Neural progenitor cell (in vitro differentiated cells): ENCODE measurements at regions not wholly inside any gene's neighbourhood (a gene's known extent, or its start where the extent isn't known, plus 50 kb on each side); places are given as distances from the start of the nearest gene placed in this dataset.

Experiments used
- DNase-seq: peaks from one replicate; pipeline ENCODE4 v3.0.0-alpha.2; 2016; ENCODE audit warnings: low spot score
- H2AFZ ChIP-seq: fragments of 200-600 bp; sonication (generic); replicated peaks from 2 replicates; pipeline ENCODE4 v1.6.1; 2016; ENCODE audit warnings: antibody characterized with exemption
- H3F3A ChIP-seq: fragments of 200-600 bp; sonication (generic); 2 replicates; pipeline ENCODE4 v1.6.1; 2016; ENCODE audit warnings: antibody characterized with exemption, low read depth
- H3K27ac ChIP-seq: fragments of 200-600 bp; sonication (generic); 2 replicates; pipeline ENCODE4 v1.5.1; 2016; ENCODE audit warnings: mild to moderate bottlenecking
- H3K27me3 ChIP-seq: fragments of 200-600 bp; sonication (generic); 2 replicates; pipeline ENCODE4 v1.6.1; 2016; ENCODE audit warnings: mild to moderate bottlenecking, moderate library complexity
- H3K36me3 ChIP-seq: fragments of 200-600 bp; sonication (generic); 2 replicates; pipeline ENCODE4 v1.5.1; 2016
- H3K4me1 ChIP-seq: fragments of 200-600 bp; sonication (generic); 2 replicates; pipeline ENCODE4 v1.6.1; 2016; ENCODE audit warnings: mixed run types
- H3K4me2 ChIP-seq: fragments of 200-600 bp; sonication (generic); 2 replicates; pipeline ENCODE4 v1.6.1; 2016
- H3K4me3 ChIP-seq: fragments of 200-600 bp; sonication (generic); 2 replicates; pipeline ENCODE4 v1.5.1; 2016
- H3K79me2 ChIP-seq: fragments of 200-600 bp; sonication (generic); 2 replicates; pipeline ENCODE4 v1.6.1; 2016; ENCODE audit warnings: low read depth
- H3K9ac ChIP-seq: fragments of 200-600 bp; sonication (generic); 2 replicates; pipeline ENCODE4 v1.6.1; 2016
- H3K9me3 ChIP-seq: fragments of 200-600 bp; sonication (generic); 2 replicates; pipeline ENCODE4 v1.5.1; 2016; ENCODE audit warnings: low read depth
- H4K20me1 ChIP-seq: fragments of 200-600 bp; sonication (generic); 2 replicates; pipeline ENCODE4 v1.6.1; 2016; ENCODE audit warnings: low read depth
- H3K27ac Mint-ChIP-seq: 3 replicates; pipeline ENCODE4 v1.8.0; 2021; ENCODE audit warnings: mixed read lengths
- H3K27me3 Mint-ChIP-seq: 2 replicates; pipeline ENCODE4 v1.8.0; 2022; ENCODE audit warnings: low read depth, mild to moderate bottlenecking, inconsistent platforms, moderate library complexity, mixed read lengths; ENCODE audit not compliant: insufficient read depth
- H3K36me3 Mint-ChIP-seq: 3 replicates; pipeline ENCODE4 v1.8.0; 2021; ENCODE audit warnings: mixed read lengths
- H3K4me1 Mint-ChIP-seq: 3 replicates; pipeline ENCODE4 v1.8.0; 2021; ENCODE audit warnings: mixed read lengths
- H3K4me3 Mint-ChIP-seq: 3 replicates; pipeline ENCODE4 v1.8.0; 2021; ENCODE audit warnings: mild to moderate bottlenecking, moderate library complexity, mixed read lengths
- H3K9me3 Mint-ChIP-seq: 3 replicates; pipeline ENCODE4 v1.8.0; 2020; ENCODE audit warnings: mixed read lengths
- EZH2 ChIP-seq: fragments of 200-600 bp; sonication (generic); IDR thresholded peaks from 2 replicates; pipeline ENCODE4 v1.6.1; 2017; ENCODE audit warnings: antibody characterized with exemption, mild to moderate bottlenecking, moderate library complexity
- EZH2phosphoT487 ChIP-seq: fragments of 200-600 bp; sonication (generic); IDR thresholded peaks from 2 replicates; pipeline ENCODE4 v1.6.1; 2017; ENCODE audit warnings: antibody characterized with exemption
- TF ChIP-seq, protein P1 (sequence below): fragments of 200-600 bp; sonication (generic); IDR thresholded peaks from 2 replicates; pipeline ENCODE4 v1.5.1; 2017; ENCODE audit warnings: antibody characterized with exemption, mild to moderate bottlenecking

DNA sequence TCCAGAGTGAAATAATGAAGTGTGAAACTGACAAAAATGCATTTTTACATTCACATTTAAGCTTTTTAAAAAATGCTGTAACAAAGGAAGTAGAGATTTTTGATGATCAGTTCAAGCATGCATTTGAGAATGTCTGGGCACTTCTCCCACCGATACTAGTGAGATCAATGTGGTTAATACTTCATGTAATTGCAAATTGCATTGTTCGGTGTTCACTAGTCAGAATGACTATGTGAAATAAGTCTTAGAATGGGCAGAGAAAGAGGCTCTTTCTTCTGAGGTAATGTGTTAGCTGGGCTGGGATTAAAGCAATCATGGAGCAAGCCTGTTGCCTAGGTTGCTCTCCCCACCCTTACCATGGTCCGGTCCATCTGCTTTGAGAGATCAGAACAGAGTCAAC lies 587.0 kb upstream of the GRM7 start:
- Histone ChIP-seq H3K9me3 (peaks cover 5% of the 10 kb centered on the region), H3K9ac (no peak overlapping the region), H4K20me1 (no peaks in the 10 kb centered on the region), H3K27me3 (no peaks in the 10 kb centered on the region), H3K27ac (no peak overlapping the region), H3F3A (no peaks in the 10 kb centered on the region), H3K4me2 (no peak overlapping the region), H3K79me2 (no peaks in the 10 kb centered on the region), H3K4me3 (no peak overlapping the region), H2AFZ (no peak overlapping the region), H3K36me3 (no peaks in the 10 kb centered on the region), H3K4me1 (no peaks in the 10 kb centered on the region)
- no peak overlapping the region for H3K4me3 Mint-ChIP-seq
- H3K9me3 Mint-ChIP-seq: peaks cover 5% of the 10 kb centered on the region
- peaks cover 2% of the 10 kb centered on the region for H3K36me3 Mint-ChIP-seq
- H3K4me1 Mint-ChIP-seq: no peaks in the 10 kb centered on the region
- no peak overlapping the region for H3K27ac Mint-ChIP-seq
- no peak for DNase-seq
- TF ChIP-seq EZH2phosphoT487: no peak
- TF ChIP-seq, protein P1, sequence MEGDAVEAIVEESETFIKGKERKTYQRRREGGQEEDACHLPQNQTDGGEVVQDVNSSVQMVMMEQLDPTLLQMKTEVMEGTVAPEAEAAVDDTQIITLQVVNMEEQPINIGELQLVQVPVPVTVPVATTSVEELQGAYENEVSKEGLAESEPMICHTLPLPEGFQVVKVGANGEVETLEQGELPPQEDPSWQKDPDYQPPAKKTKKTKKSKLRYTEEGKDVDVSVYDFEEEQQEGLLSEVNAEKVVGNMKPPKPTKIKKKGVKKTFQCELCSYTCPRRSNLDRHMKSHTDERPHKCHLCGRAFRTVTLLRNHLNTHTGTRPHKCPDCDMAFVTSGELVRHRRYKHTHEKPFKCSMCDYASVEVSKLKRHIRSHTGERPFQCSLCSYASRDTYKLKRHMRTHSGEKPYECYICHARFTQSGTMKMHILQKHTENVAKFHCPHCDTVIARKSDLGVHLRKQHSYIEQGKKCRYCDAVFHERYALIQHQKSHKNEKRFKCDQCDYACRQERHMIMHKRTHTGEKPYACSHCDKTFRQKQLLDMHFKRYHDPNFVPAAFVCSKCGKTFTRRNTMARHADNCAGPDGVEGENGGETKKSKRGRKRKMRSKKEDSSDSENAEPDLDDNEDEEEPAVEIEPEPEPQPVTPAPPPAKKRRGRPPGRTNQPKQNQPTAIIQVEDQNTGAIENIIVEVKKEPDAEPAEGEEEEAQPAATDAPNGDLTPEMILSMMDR: no peak
- no peak for TF ChIP-seq EZH2
- no peaks in the 10 kb centered on the region for H3K27me3 Mint-ChIP-seq

DNA sequence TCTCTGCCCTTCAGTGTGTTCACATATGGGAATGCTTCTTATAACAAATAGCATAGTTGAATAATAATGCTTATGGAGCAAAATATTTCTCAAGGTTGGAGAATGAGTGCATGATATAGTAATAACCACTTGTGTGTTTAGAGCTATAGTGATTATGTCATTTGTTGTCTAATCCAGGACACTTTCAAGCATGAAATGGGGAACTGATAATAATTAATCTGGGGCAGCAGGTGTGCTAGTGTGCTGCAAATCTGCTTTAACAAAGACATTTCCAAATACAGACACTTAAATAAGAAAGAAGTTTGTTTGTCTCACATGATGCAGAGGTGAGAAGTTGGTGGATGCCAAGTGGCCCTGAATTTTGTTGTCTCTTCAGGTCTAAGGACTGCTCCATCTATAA lies 579.3 kb upstream of the GRM7 start:
- Mint-ChIP-seq H3K27me3 (no peaks in the 10 kb centered on the region), H3K27ac (no peak overlapping the region), H3K36me3 (no peaks in the 10 kb centered on the region), H3K9me3 (no peaks in the 10 kb centered on the region), H3K4me3 (no peak overlapping the region), H3K4me1 (no peaks in the 10 kb centered on the region)
- TF ChIP-seq EZH2: no peak
- TF ChIP-seq, protein P1: no peak
- no peak for TF ChIP-seq EZH2phosphoT487
- Histone ChIP-seq H3K79me2 (no peaks in the 10 kb centered on the region), H3K36me3 (no peaks in the 10 kb centered on the region), H3K4me2 (no peak overlapping the region), H3K4me1 (no peaks in the 10 kb centered on the region), H3F3A (no peaks in the 10 kb centered on the region), H3K27ac (no peak overlapping the region), H2AFZ (no peak overlapping the region), H3K27me3 (no peaks in the 10 kb centered on the region), H3K9me3 (no peaks in the 10 kb centered on the region), H3K9ac (no peak overlapping the region), H4K20me1 (no peaks in the 10 kb centered on the region), H3K4me3 (no peak overlapping the region)
- no peak for DNase-seq

DNA sequence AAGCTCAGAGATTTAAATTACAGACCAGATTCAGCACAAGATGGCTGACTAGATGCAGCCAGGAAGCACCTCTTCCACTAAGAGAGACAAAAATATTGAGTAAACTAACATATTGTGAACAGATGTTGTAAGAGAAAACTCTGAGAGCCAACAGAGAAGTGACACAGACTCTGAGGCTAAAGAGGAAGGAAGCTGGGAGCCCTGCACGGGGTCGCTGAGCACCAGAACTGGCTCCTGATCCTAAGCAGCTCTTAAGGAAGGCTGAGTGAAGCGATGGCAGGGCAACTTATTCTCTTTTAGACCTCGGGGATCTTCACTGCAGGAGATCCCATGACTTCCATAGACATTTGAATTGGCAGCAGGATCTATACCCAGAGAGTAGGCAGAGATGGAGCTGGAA lies 578.0 kb upstream of the GRM7 start:
- Histone ChIP-seq H3K4me1 (no peaks in the 10 kb centered on the region), H2AFZ (no peak overlapping the region), H3K4me2 (no peak overlapping the region), H3K79me2 (no peaks in the 10 kb centered on the region), H3K4me3 (no peak overlapping the region), H3K9ac (no peak overlapping the region), H3F3A (no peaks in the 10 kb centered on the region), H3K27ac (no peak overlapping the region), H3K27me3 (no peaks in the 10 kb centered on the region), H4K20me1 (no peaks in the 10 kb centered on the region), H3K36me3 (no peaks in the 10 kb centered on the region), H3K9me3 (no peaks in the 10 kb centered on the region)
- H3K36me3 Mint-ChIP-seq: no peaks in the 10 kb centered on the region
- no peak overlapping the region for H3K27ac Mint-ChIP-seq
- no peak overlapping the region for H3K4me3 Mint-ChIP-seq
- no peak for DNase-seq
- no peaks in the 10 kb centered on the region for H3K4me1 Mint-ChIP-seq
- no peak for TF ChIP-seq EZH2phosphoT487
- TF ChIP-seq, protein P1: no peak
- TF ChIP-seq EZH2: no peak
- H3K27me3 Mint-ChIP-seq: no peaks in the 10 kb centered on the region
- no peaks in the 10 kb centered on the region for H3K9me3 Mint-ChIP-seq
